CD4-positive, alpha-beta T cell (primary cell): ENCODE measurements at regions not wholly inside any gene's neighbourhood (a gene's known extent, or its start where the extent isn't known, plus 50 kb on each side); places are given as distances from the start of the nearest gene placed in this dataset.

Source experiments
- ATAC-seq: fragments of 200-7000 bp; cut with Tn5 transposase; one replicate; pipeline ENCODE4 v1.10.0; 2022; ENCODE audit warnings: mild to moderate bottlenecking; ENCODE audit not compliant: poor library complexity
- CTCF ChIA-PET: fragments of 350-600 bp; sonication (Branson Sonifier 250); formaldehyde crosslinking; loops from one replicate; lab custom pipeline; 2021; ENCODE audit warnings: antibody characterized with exemption, inconsistent platforms; lab: Charles Lee
- POLR2A ChIA-PET: fragments of 350-600 bp; sonication (Branson Sonifier 250); formaldehyde crosslinking; loops from one replicate; lab custom pipeline; 2021; ENCODE audit warnings: antibody characterized with exemption, inconsistent platforms; lab: Charles Lee
- DNase-seq, 14 experiments: peaks; one replicate each; pipeline ENCODE4 v3.0.0-alpha.2; 2013 to 2020; ENCODE audit warnings: mixed read lengths in 2 of 14
- H3K27ac ChIP-seq, 2 donors: one replicate each; pipeline versions ENCODE4 v1.5.1 to v1.7.0; 2013; ENCODE audit warnings: low read length in 2 of 2, low read depth in 1 of 2, mild to moderate bottlenecking in 1 of 2
- H3K27me3 ChIP-seq, 2 experiments: 1 replicate in 1 of 2; 2 replicates in 1 of 2; pipeline versions ENCODE4 v1.6.1 to v1.7.0; 2013; ENCODE audit warnings: low read length in 2 of 2, control low read depth in 1 of 2, mild to moderate bottlenecking in 1 of 2, moderate library complexity in 1 of 2; ENCODE audit not compliant: insufficient read depth in 2 of 2, control insufficient read depth in 1 of 2
- H3K36me3 ChIP-seq: one replicate; pipeline ENCODE4 v1.6.1; 2013; ENCODE audit warnings: low read length, control low read depth; ENCODE audit not compliant: insufficient read depth
- H3K4me1 ChIP-seq: one replicate; pipeline ENCODE4 v1.6.1; 2013; ENCODE audit warnings: low read length, control low read depth; ENCODE audit not compliant: insufficient read depth
- H3K4me3 ChIP-seq: one replicate; pipeline ENCODE4 v1.5.1; 2013; ENCODE audit warnings: mild to moderate bottlenecking, low read length, moderate library complexity
- H3K9me3 ChIP-seq, 2 experiments: 1 replicate in 1 of 2; 2 replicates in 1 of 2; pipeline versions ENCODE4 v1.6.1 to v1.7.0; 2013; ENCODE audit warnings: low read length in 2 of 2, mild to moderate bottlenecking in 2 of 2, control low read depth in 1 of 2, moderate library complexity in 1 of 2; ENCODE audit not compliant: control insufficient read depth in 1 of 2, insufficient read depth in 1 of 2
- H3K27ac Mint-ChIP-seq: one replicate; pipeline ENCODE4 v1.8.0; 2020; ENCODE audit warnings: mixed read lengths
- H3K27me3 Mint-ChIP-seq: one replicate; pipeline ENCODE4 v1.8.0; 2021; ENCODE audit warnings: mixed read lengths
- H3K36me3 Mint-ChIP-seq: one replicate; pipeline ENCODE4 v1.8.0; 2021; ENCODE audit warnings: low read depth, mixed read lengths
- H3K4me1 Mint-ChIP-seq: one replicate; pipeline ENCODE4 v1.8.0; 2021; ENCODE audit warnings: low read depth, mixed read lengths
- H3K4me3 Mint-ChIP-seq: one replicate; pipeline ENCODE4 v1.8.0; 2020; ENCODE audit warnings: mild to moderate bottlenecking, mixed read lengths
- H3K9me3 Mint-ChIP-seq: one replicate; pipeline ENCODE4 v1.8.0; 2020; ENCODE audit warnings: mixed read lengths
- intact Hi-C, 2 experiments: fragments of 100-400 bp; cut with DNase I in 1 of 2; cut with micrococcal nuclease in 1 of 2; formaldehyde crosslinking; loops; one replicate each; pipeline versions ENCODE4 v1.15.1 to v1.9.0; 2023 to 2025; cut with DNase I, micrococcal nuclease
- TF ChIP-seq, protein P1 (sequence below): fragments of 200-600 bp; IDR thresholded peaks from one replicate; pipeline ENCODE4 v1.8.0; 2022; ENCODE audit warnings: antibody characterized with exemption, mild to moderate bottlenecking

DNA sequence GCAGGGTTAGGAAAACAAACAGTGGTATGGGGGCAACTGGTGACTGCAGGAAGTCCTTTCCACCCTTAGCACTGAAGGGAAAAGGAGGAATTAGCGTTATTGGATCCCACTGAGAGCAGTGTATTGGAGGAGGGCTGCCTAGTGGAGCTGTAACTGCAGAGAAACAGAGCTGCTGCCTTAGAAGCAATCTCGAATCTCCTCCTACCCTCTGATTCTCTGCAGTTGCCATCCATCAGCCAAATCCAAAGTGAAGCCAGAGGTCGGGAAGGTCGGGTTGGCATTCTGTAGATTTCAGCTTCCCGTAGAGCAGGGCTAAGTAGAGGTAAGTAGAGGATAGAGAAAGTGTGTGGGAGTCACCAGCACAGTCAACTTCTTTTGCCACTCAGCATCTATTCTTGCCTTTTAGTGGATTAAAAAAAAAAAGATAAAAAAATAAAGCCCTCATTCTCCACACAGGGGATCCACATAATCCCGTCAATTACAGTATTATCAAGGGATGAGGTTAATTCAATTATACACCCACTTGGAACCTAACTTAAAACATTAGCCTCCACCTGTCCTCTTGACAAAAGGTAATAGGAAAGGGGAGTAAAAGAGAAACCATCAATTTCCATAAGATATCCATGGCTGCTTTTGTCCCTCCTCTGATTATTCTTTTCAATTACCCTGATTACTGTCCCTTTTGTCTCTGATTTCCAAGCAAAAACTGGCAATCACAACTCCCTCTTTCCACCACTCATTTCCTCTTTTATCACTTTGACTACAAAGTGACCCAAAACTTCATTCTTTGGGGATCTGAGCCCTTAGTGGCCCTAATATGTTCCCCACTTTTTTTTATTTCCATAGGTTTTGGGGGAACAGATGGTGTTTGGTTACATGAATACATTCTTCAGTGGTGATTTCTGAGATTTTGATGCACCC is 234.7 kb downstream of the RBM26 start:
- TF ChIP-seq, protein P1, sequence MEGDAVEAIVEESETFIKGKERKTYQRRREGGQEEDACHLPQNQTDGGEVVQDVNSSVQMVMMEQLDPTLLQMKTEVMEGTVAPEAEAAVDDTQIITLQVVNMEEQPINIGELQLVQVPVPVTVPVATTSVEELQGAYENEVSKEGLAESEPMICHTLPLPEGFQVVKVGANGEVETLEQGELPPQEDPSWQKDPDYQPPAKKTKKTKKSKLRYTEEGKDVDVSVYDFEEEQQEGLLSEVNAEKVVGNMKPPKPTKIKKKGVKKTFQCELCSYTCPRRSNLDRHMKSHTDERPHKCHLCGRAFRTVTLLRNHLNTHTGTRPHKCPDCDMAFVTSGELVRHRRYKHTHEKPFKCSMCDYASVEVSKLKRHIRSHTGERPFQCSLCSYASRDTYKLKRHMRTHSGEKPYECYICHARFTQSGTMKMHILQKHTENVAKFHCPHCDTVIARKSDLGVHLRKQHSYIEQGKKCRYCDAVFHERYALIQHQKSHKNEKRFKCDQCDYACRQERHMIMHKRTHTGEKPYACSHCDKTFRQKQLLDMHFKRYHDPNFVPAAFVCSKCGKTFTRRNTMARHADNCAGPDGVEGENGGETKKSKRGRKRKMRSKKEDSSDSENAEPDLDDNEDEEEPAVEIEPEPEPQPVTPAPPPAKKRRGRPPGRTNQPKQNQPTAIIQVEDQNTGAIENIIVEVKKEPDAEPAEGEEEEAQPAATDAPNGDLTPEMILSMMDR = no peak
- Mint-ChIP-seq H3K4me1 (no peaks in the 10 kb centered on the region), H3K36me3 (no peaks in the 10 kb centered on the region), H3K4me3 (no peak overlapping the region), H3K27me3 (peaks cover 21% of the 10 kb centered on the region), H3K27ac (no peak overlapping the region), H3K9me3 (peaks cover 22% of the 10 kb centered on the region)
- intact Hi-C loops = no loop called here
- Histone ChIP-seq H3K4me1 (no peaks in the 10 kb centered on the region), H3K4me3 (no peak overlapping the region), H3K27ac (no peak overlapping the region), H3K27me3 (no peaks in the 10 kb centered on the region), H3K9me3 (peaks cover 0 to 12% of the 10 kb centered on the region in 2 experiments), H3K36me3 (no peaks in the 10 kb centered on the region)
- ATAC-seq (no peak), DNase-seq (no peak)
- CTCF ChIA-PET = no interaction called here
- POLR2A ChIA-PET = interaction anchor here (0.5 kb wide), 1 partner anchor 27 kb away, joined by 3 read pairs; no protein-coding TSS in a partner anchor

DNA sequence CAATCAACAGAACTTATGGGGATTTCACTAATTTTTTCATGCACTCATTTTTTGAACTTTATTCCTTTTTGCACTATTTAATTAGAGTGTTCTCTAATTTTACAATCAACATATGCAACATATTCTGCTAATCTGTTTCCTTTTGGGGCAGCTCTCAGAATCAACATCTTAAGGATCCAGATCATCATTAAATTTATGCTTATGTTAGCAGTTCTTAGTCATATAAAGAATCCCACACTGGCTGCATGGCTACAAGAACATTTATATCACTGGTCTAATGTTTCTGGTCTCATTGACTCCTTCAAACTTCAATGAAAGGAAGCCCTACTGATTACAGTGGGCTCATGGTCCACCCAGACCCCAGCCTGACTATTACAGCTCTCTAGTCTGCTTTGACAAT is 245.2 kb downstream of the RBM26 start:
- DNase-seq = no peak
- Histone ChIP-seq H3K9me3 (no peaks in the 10 kb centered on the region), H3K4me1 (no peaks in the 10 kb centered on the region), H3K36me3 (no peaks in the 10 kb centered on the region), H3K27ac (no peak overlapping the region), H3K4me3 (no peak overlapping the region), H3K27me3 (peaks cover 0 to 8% of the 10 kb centered on the region in 2 experiments)
- no peaks in the 10 kb centered on the region for H3K36me3 Mint-ChIP-seq
- no peak for ATAC-seq
- TF ChIP-seq, protein P1 = no peak
- peaks cover 27% of the 10 kb centered on the region for H3K27me3 Mint-ChIP-seq
- no peak overlapping the region for H3K27ac Mint-ChIP-seq
- intact Hi-C loops = no loop called here
- H3K9me3 Mint-ChIP-seq = no peaks in the 10 kb centered on the region
- ChIA-PET POLR2A (no interaction called here), CTCF (no interaction called here)
- H3K4me3 Mint-ChIP-seq = no peak overlapping the region
- no peaks in the 10 kb centered on the region for H3K4me1 Mint-ChIP-seq

DNA sequence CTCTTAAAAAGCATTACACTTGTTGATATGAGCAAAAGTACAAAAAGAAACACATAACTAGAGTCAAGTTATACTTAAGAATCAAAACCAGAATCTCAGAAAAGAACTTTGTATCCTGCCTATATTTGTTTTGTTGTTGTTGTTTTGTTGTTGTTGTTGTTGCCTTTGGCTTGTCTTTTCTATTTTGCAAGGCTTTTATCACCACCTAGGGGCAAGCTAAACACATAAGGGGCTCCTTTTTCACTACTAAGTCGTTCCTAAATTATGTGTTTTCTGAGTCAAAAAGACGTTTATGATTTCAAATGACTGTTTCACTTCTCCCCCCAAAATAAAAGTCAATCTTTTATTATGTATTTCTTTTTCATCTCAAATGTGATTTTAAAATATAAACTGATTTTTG is 250.2 kb downstream of the RBM26 start:
- Histone ChIP-seq H3K27ac (no peak overlapping the region), H3K9me3 (no peaks in the 10 kb centered on the region), H3K4me3 (no peak overlapping the region), H3K4me1 (no peaks in the 10 kb centered on the region), H3K27me3 (peaks cover 0 to 3% of the 10 kb centered on the region in 2 experiments), H3K36me3 (no peaks in the 10 kb centered on the region)
- TF ChIP-seq, protein P1 = no peak
- ChIA-PET POLR2A (no interaction called here), CTCF (no interaction called here)
- no peak overlapping the region for H3K4me3 Mint-ChIP-seq
- no peak overlapping the region for H3K27ac Mint-ChIP-seq
- ATAC-seq (no peak), DNase-seq (no peak)
- H3K36me3 Mint-ChIP-seq = no peaks in the 10 kb centered on the region
- H3K9me3 Mint-ChIP-seq = no peaks in the 10 kb centered on the region
- intact Hi-C loops = no loop called here
- peaks cover 23% of the 10 kb centered on the region for H3K27me3 Mint-ChIP-seq
- no peaks in the 10 kb centered on the region for H3K4me1 Mint-ChIP-seq
